ENCODE measurements at regions not wholly inside any gene's neighbourhood (a gene's known extent, or its start where the extent isn't known, plus 50 kb on each side); places are given as distances from the start of the nearest gene placed in this dataset.

- H3K9me3 Mint-ChIP-seq (ENCODE audit: unreplicated experiment), result peaks cover 4% of the 10 kb centered on the region
- peaks cover 13% of the 10 kb centered on the region for H3K4me1 Mint-ChIP-seq (ENCODE audit: unreplicated experiment)
- H3K36me3 Mint-ChIP-seq (ENCODE audit: low read depth, unreplicated experiment), result no peaks in the 10 kb centered on the region
- peaks cover 6% of the 10 kb centered on the region for H3K27me3 Mint-ChIP-seq (ENCODE audit: unreplicated experiment)
- TF ChIP-seq, protein P1, sequence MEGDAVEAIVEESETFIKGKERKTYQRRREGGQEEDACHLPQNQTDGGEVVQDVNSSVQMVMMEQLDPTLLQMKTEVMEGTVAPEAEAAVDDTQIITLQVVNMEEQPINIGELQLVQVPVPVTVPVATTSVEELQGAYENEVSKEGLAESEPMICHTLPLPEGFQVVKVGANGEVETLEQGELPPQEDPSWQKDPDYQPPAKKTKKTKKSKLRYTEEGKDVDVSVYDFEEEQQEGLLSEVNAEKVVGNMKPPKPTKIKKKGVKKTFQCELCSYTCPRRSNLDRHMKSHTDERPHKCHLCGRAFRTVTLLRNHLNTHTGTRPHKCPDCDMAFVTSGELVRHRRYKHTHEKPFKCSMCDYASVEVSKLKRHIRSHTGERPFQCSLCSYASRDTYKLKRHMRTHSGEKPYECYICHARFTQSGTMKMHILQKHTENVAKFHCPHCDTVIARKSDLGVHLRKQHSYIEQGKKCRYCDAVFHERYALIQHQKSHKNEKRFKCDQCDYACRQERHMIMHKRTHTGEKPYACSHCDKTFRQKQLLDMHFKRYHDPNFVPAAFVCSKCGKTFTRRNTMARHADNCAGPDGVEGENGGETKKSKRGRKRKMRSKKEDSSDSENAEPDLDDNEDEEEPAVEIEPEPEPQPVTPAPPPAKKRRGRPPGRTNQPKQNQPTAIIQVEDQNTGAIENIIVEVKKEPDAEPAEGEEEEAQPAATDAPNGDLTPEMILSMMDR (IDR thresholded peaks at IDR 0.05; ENCODE audit: unreplicated experiment), result no peak
- no peak for DNase-seq (ENCODE audit: low spot score)
- H3K4me3 Mint-ChIP-seq (ENCODE audit: unreplicated experiment), result no peak overlapping the region
- no peak overlapping the region for H3K27ac Mint-ChIP-seq (ENCODE audit: unreplicated experiment)
Measured at GRCh38 chr5:73354406-73354805, 94.2 kb downstream of the FOXD1 start.

DNA sequence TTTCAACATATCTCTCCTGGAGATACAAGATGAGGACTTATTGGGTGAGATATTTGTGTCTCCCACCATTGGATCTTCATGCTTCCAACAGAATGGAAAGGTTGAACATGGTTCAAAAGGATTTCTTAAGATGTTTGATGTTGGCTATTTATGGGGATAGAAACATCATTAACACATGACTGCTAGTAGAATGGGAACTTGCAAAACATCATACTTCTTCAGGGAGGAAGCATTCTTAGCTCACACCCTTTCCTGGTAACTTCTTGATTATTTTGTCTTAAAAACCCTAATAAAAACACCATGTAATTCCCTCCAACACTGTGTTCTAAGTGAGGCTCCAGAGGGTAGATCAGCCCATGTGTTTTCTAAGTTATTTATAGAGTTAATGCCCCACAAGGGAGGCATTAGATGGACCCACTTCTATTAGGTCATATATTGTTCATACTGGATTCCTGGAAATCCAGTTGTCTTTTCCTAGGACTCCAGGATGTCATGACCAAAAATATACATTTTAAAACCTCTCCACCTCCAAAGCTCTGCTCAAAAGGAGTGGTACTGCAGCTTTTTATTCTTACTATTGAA, 95.8 kb downstream of the FOXD1 start:
- peaks cover 5% of the 10 kb centered on the region for H3K4me1 Mint-ChIP-seq (ENCODE audit: unreplicated experiment)
- H3K9me3 Mint-ChIP-seq (ENCODE audit: unreplicated experiment), result peaks cover 8% of the 10 kb centered on the region
- DNase-seq (ENCODE audit: low spot score), result no peak
- H3K27me3 Mint-ChIP-seq (ENCODE audit: unreplicated experiment), result peaks cover 1% of the 10 kb centered on the region
- no peaks in the 10 kb centered on the region for H3K36me3 Mint-ChIP-seq (ENCODE audit: low read depth, unreplicated experiment)
- TF ChIP-seq, protein P1 (IDR thresholded peaks at IDR 0.05; ENCODE audit: unreplicated experiment), result no peak
- H3K27ac Mint-ChIP-seq (ENCODE audit: unreplicated experiment), result no peak overlapping the region
- no peak overlapping the region for H3K4me3 Mint-ChIP-seq (ENCODE audit: unreplicated experiment)

GRCh38 chr5:73352243-73352642, 96.3 kb downstream of the FOXD1 start:
- Mint-ChIP-seq H3K9me3 (ENCODE audit: unreplicated experiment) (peaks cover 13% of the 10 kb centered on the region), H3K4me1 (ENCODE audit: unreplicated experiment) (no peaks in the 10 kb centered on the region), H3K27me3 (ENCODE audit: unreplicated experiment) (peaks cover 1% of the 10 kb centered on the region), H3K36me3 (ENCODE audit: low read depth, unreplicated experiment) (peaks cover 3% of the 10 kb centered on the region), H3K27ac (ENCODE audit: unreplicated experiment) (no peak overlapping the region), H3K4me3 (ENCODE audit: unreplicated experiment) (no peak overlapping the region)
- no peak for DNase-seq (ENCODE audit: low spot score)
- TF ChIP-seq, protein P1 (IDR thresholded peaks at IDR 0.05; ENCODE audit: unreplicated experiment), result no peak

DNA sequence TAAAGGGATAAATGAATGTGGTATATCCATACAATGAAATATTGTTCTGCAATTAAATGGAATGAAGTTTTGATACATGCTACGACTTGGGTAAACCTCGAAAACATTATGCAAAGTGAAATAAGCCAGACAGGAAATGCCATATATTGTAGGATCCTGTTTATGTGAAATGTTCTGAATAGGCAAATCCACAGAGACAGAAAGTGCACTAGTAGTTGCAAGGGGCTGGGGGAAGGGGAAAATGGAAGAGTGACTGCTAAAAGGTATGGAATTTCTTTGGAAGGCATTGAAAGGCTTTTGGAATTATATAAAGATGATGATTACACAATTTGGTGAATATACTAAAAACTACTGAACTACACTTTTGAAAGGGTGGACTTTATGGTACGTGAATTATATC, 97.0 kb downstream of the FOXD1 start:
- H3K4me1 Mint-ChIP-seq (ENCODE audit: unreplicated experiment), result no peaks in the 10 kb centered on the region
- no peak overlapping the region for H3K4me3 Mint-ChIP-seq (ENCODE audit: unreplicated experiment)
- no peak overlapping the region for H3K27ac Mint-ChIP-seq (ENCODE audit: unreplicated experiment)
- H3K9me3 Mint-ChIP-seq (ENCODE audit: unreplicated experiment), result peaks cover 15% of the 10 kb centered on the region
- peaks cover 3% of the 10 kb centered on the region for H3K36me3 Mint-ChIP-seq (ENCODE audit: low read depth, unreplicated experiment)
- peaks cover 1% of the 10 kb centered on the region for H3K27me3 Mint-ChIP-seq (ENCODE audit: unreplicated experiment)
- DNase-seq (ENCODE audit: low spot score), result no peak
- TF ChIP-seq, protein P1 (IDR thresholded peaks at IDR 0.05; ENCODE audit: unreplicated experiment), result no peak

- Mint-ChIP-seq H3K4me3 (ENCODE audit: unreplicated experiment) (no peak overlapping the region), H3K27me3 (ENCODE audit: unreplicated experiment) (peaks cover 1% of the 10 kb centered on the region), H3K27ac (ENCODE audit: unreplicated experiment) (no peak overlapping the region), H3K9me3 (ENCODE audit: unreplicated experiment) (peaks cover 15% of the 10 kb centered on the region), H3K36me3 (ENCODE audit: low read depth, unreplicated experiment) (peaks cover 7% of the 10 kb centered on the region), H3K4me1 (ENCODE audit: unreplicated experiment) (no peaks in the 10 kb centered on the region)
- TF ChIP-seq, protein P1 (IDR thresholded peaks at IDR 0.05; ENCODE audit: unreplicated experiment), result no peak
- DNase-seq (ENCODE audit: low spot score), result no peak
Measured at GRCh38 chr5:73346878-73347408, 101.6 kb downstream of the FOXD1 start.

All from endothelial cell (in vitro differentiated cells).